HG02885 (cell line): ENCODE measurements at regions not wholly inside any gene's neighbourhood (a gene's known extent, or its start where the extent isn't known, plus 50 kb on each side); places are given as distances from the start of the nearest gene placed in this dataset.

Experiments
- ATAC-seq: cut with Tn5 transposase; IDR thresholded peaks from one replicate; pipeline ENCODE4 v1.9.1; 2021; ENCODE audit warnings: mild to moderate bottlenecking; ENCODE audit not compliant: unreplicated experiment, poor library complexity

GRCh38 chr10:106011250-106011649 lies 1153.3 kb downstream of the SORCS1 start:
- no peak for ATAC-seq

- ATAC-seq: no peak
These were observed 1163.8 kb downstream of the SORCS1 start for GRCh38 chr10:106000721-106001120.

GRCh38 chr10:105993609-105994008 lies 1170.9 kb downstream of the SORCS1 start:
- ATAC-seq: no peak

GRCh38 chr10:105992928-105993327 lies 1171.6 kb downstream of the SORCS1 start:
- ATAC-seq: no peak

GRCh38 chr10:105990529-105990928 lies 1174.0 kb downstream of the SORCS1 start:
- ATAC-seq: no peak

- ATAC-seq: no peak
These were observed 1174.5 kb downstream of the SORCS1 start for GRCh38 chr10:105989995-105990394.

GRCh38 chr10:105988848-105989247 lies 1175.7 kb downstream of the SORCS1 start:
- ATAC-seq: no peak

- ATAC-seq: no peak
These were observed 1177.4 kb downstream of the SORCS1 start for GRCh38 chr10:105986912-105987635.

GRCh38 chr10:105986486-105986885 lies 1178.0 kb downstream of the SORCS1 start:
- no peak for ATAC-seq

GRCh38 chr10:105982735-105983134 lies 1181.8 kb downstream of the SORCS1 start:
- no peak for ATAC-seq

GRCh38 chr10:105981679-105982078 lies 1182.8 kb downstream of the SORCS1 start:
- no peak for ATAC-seq

- no peak for ATAC-seq
These were observed 1189.6 kb downstream of the SORCS1 start for GRCh38 chr10:105974803-105975456.

GRCh38 chr10:105973902-105974301 lies 1190.6 kb downstream of the SORCS1 start:
- ATAC-seq: no peak

- no peak for ATAC-seq
These were observed 1191.1 kb downstream of the SORCS1 start for GRCh38 chr10:105973360-105973759.

GRCh38 chr10:105971460-105971859 lies 1193.0 kb downstream of the SORCS1 start:
- no peak for ATAC-seq

- ATAC-seq: no peak
These were observed 1194.6 kb downstream of the SORCS1 start for GRCh38 chr10:105969884-105970377.

GRCh38 chr10:105968666-105969065 lies 1195.8 kb downstream of the SORCS1 start:
- no peak for ATAC-seq

GRCh38 chr10:105967256-105967655 lies 1197.2 kb downstream of the SORCS1 start:
- ATAC-seq: no peak

- ATAC-seq: no peak
These were observed 1199.4 kb downstream of the SORCS1 start for GRCh38 chr10:105965141-105965540.

- no peak for ATAC-seq
These were observed 1200.5 kb downstream of the SORCS1 start for GRCh38 chr10:105964009-105964408.

GRCh38 chr10:105963334-105963884 lies 1201.1 kb downstream of the SORCS1 start:
- ATAC-seq: no peak
